OCI-LY1 (cell line): ENCODE measurements at regions not wholly inside any gene's neighbourhood (a gene's known extent, or its start where the extent isn't known, plus 50 kb on each side); places are given as distances from the start of the nearest gene placed in this dataset.

ENCODE experiments used
- EZH2 ChIP-seq: fragments of 200-600 bp; sonication (generic), shearing (Covaris generic); IDR thresholded peaks from 2 replicates; pipeline ENCODE4 v1.8.0; 2017; ENCODE audit warnings: borderline replicate concordance, mixed run types, mild to moderate bottlenecking, antibody characterized with exemption, low read length, moderate library complexity, mixed read lengths
- TF ChIP-seq, protein P1 (sequence below): fragments of 200-600 bp; sonication (generic), shearing (Covaris generic); IDR thresholded peaks from 2 replicates; pipeline ENCODE4 v1.5.1; 2017; ENCODE audit warnings: mild to moderate bottlenecking, antibody characterized with exemption, low read length, moderate library complexity, mixed read lengths

DNA sequence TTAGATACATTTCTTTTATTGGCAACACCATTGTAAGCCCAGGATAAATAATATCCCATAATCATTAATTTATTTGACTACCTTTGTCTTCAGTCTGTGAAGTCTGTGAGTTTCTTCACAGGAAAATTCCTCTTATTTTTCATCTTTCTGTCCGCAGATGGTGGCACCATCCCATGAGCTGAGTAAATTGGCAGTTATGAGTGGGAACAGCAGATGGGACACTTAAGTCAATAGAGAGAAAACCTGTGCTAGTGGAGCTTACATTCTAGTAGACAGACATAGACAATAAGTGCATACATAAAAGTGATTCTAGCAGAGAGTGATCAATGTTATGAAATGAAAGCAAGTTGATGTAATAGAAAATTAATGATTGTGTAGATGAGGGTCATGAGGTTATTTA is 638.2 kb upstream of the MIR17HG start:
- no peak for TF ChIP-seq EZH2
- TF ChIP-seq, protein P1, sequence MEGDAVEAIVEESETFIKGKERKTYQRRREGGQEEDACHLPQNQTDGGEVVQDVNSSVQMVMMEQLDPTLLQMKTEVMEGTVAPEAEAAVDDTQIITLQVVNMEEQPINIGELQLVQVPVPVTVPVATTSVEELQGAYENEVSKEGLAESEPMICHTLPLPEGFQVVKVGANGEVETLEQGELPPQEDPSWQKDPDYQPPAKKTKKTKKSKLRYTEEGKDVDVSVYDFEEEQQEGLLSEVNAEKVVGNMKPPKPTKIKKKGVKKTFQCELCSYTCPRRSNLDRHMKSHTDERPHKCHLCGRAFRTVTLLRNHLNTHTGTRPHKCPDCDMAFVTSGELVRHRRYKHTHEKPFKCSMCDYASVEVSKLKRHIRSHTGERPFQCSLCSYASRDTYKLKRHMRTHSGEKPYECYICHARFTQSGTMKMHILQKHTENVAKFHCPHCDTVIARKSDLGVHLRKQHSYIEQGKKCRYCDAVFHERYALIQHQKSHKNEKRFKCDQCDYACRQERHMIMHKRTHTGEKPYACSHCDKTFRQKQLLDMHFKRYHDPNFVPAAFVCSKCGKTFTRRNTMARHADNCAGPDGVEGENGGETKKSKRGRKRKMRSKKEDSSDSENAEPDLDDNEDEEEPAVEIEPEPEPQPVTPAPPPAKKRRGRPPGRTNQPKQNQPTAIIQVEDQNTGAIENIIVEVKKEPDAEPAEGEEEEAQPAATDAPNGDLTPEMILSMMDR = no peak
